Activated naive CD8-positive, alpha-beta T cell (primary cell): ENCODE measurements at regions not wholly inside any gene's neighbourhood (a gene's known extent, or its start where the extent isn't known, plus 50 kb on each side); places are given as distances from the start of the nearest gene placed in this dataset.

Source experiments
- H3K27ac Mint-ChIP-seq: one replicate; pipeline ENCODE4 v1.8.0; 2021; ENCODE audit warnings: mixed read lengths
- H3K27me3 Mint-ChIP-seq: one replicate; pipeline ENCODE4 v1.8.0; 2021; ENCODE audit warnings: mixed read lengths
- H3K36me3 Mint-ChIP-seq: one replicate; pipeline ENCODE4 v1.8.0; 2021; ENCODE audit warnings: mixed read lengths
- H3K4me1 Mint-ChIP-seq: one replicate; pipeline ENCODE4 v1.8.0; 2021; ENCODE audit warnings: low read depth, mixed read lengths
- H3K4me3 Mint-ChIP-seq: one replicate; pipeline ENCODE4 v1.8.0; 2021; ENCODE audit warnings: mild to moderate bottlenecking, mixed read lengths
- H3K9me3 Mint-ChIP-seq: one replicate; pipeline ENCODE4 v1.8.0; 2021; ENCODE audit warnings: low read depth, mixed read lengths

DNA sequence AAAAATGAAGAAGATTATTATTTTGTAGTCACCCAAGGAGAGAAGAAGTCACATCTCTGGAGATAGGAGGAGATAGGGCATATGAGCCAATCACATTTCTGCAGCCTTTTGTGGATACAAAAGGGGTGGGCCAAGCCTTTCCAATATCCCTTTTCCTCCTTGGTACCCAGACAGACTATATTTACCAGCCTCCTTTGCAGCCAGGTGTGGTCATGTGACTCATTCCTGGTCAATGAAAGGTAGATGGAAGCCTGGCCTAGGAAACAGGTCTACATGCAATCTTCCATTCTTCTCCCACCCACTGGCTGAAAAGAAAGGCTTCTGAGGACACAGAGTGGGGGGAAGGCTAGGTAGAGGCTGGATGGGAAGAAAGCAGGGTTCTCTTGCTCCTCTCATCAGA lies 58.1 kb upstream of the ERG start:
- H3K4me3 Mint-ChIP-seq: no peak overlapping the region
- H3K9me3 Mint-ChIP-seq: no peaks in the 10 kb centered on the region
- no peaks in the 10 kb centered on the region for H3K36me3 Mint-ChIP-seq
- H3K27me3 Mint-ChIP-seq: peaks cover 2% of the 10 kb centered on the region
- H3K4me1 Mint-ChIP-seq: no peaks in the 10 kb centered on the region
- H3K27ac Mint-ChIP-seq: no peak overlapping the region

- Mint-ChIP-seq H3K27me3 (peaks cover 5% of the 10 kb centered on the region), H3K9me3 (no peaks in the 10 kb centered on the region), H3K4me3 (no peak overlapping the region), H3K27ac (no peak overlapping the region), H3K36me3 (no peaks in the 10 kb centered on the region), H3K4me1 (no peaks in the 10 kb centered on the region)
Measured at GRCh38 chr21:38561205-38561604, 62.9 kb upstream of the ERG start.

DNA sequence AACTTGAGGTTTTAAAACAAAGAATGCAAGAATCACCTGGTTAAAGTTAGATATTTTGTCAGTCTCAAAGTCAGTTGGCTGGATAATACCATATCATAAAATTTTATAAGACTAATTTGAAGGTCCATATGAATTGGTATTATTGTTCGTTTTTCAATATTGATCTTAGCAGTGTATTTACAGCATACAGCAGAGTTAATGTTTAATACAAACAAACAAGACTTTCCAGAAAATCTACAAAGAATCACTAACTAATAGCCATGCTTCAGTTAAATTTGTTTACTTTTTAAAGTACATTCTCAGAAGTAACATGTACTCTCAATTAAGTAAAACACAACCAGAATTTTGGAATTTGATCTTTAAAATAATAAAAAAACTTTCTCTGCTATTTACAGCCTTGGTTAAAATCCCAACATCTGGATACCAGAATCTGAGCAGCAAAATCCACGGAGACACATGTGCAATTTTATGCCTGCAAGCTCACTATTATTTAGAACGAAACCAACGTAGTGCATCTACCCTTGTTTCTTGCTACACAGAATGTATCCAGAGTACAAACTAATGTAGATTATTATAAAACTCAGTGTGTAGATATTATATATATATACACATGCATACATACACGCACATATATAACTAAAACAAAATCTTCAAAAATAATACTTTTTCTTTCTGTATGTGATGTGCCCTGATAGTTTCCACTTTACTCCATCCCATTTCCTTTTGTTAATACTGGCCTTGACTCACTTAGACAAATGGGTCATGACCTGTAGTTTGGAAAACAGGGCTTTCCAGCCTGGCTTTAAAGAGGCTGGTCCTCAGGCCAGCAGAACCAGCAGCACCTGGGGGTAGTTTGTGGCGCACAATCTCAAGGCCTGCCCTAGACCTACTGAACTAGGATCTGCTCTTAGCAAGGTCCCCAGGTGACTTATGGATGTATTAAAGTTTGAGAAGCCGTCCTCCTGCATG lies 63.6 kb upstream of the ERG start:
- H3K27ac Mint-ChIP-seq: no peak overlapping the region
- H3K4me1 Mint-ChIP-seq: no peaks in the 10 kb centered on the region
- H3K27me3 Mint-ChIP-seq: peaks cover 7% of the 10 kb centered on the region
- no peaks in the 10 kb centered on the region for H3K9me3 Mint-ChIP-seq
- no peaks in the 10 kb centered on the region for H3K36me3 Mint-ChIP-seq
- no peak overlapping the region for H3K4me3 Mint-ChIP-seq

GRCh38 chr21:38567335-38567969 lies 69.2 kb upstream of the ERG start:
- no peak overlapping the region for H3K27ac Mint-ChIP-seq

DNA sequence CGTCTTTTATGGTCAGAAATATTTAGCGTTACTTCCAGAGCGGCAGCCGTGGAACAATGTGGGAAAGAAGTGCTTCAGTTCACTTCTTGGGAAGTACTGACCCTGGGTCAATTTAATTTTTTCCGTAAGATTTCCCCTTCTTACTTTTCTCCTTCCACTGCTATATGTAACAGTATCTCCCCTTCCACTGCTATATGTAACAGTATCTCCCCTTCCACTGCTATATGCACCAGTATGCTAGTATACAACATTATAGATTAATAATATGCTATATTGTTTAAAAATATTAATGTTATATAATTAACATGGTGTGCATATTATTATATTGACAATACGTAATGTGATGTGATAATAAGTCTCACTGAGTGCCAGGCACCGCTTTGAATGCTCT lies 69.7 kb upstream of the ERG start:
- no peaks in the 10 kb centered on the region for H3K36me3 Mint-ChIP-seq
- peaks cover 4% of the 10 kb centered on the region for H3K9me3 Mint-ChIP-seq
- peaks cover 6% of the 10 kb centered on the region for H3K27me3 Mint-ChIP-seq
- H3K27ac Mint-ChIP-seq: no peak overlapping the region
- no peaks in the 10 kb centered on the region for H3K4me1 Mint-ChIP-seq
- H3K4me3 Mint-ChIP-seq: no peak overlapping the region

More at GRCh38 chr21:38567335-38567969, 69.2 kb upstream of the ERG start:
- no peak overlapping the region for H3K4me3 Mint-ChIP-seq
- no peaks in the 10 kb centered on the region for H3K36me3 Mint-ChIP-seq
- peaks cover 4% of the 10 kb centered on the region for H3K9me3 Mint-ChIP-seq
- no peaks in the 10 kb centered on the region for H3K4me1 Mint-ChIP-seq
- H3K27me3 Mint-ChIP-seq: peaks cover 6% of the 10 kb centered on the region

DNA sequence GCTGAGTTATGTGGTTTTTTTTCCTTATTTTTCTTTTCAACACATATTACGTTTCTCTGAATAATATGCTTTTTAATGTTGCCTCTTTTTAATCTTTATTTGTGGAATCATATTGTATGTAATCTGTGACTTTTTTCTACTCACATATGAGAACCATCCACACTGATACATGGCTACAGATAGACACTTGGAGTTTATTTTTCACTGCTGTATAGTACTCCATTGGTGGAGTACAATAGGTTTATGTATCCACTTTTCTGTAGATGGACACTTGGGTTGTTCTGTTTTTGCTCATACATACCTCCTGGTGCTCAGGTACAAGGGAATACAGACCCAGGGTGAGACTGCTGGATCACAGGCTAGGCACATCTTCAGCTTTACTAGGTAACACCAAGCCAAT lies 71.5 kb upstream of the ERG start:
- H3K36me3 Mint-ChIP-seq: no peaks in the 10 kb centered on the region

GRCh38 chr21:38570596-38570995 lies 72.3 kb upstream of the ERG start:
- Mint-ChIP-seq H3K9me3 (peaks cover 4% of the 10 kb centered on the region), H3K27ac (no peak overlapping the region), H3K27me3 (peaks cover 5% of the 10 kb centered on the region), H3K4me3 (no peak overlapping the region), H3K4me1 (no peaks in the 10 kb centered on the region), H3K36me3 (no peaks in the 10 kb centered on the region)

More for the DNA sequence above, 71.5 kb upstream of the ERG start:
- Mint-ChIP-seq H3K27me3 (peaks cover 6% of the 10 kb centered on the region), H3K4me1 (no peaks in the 10 kb centered on the region), H3K27ac (no peak overlapping the region), H3K4me3 (no peak overlapping the region), H3K9me3 (peaks cover 4% of the 10 kb centered on the region)

DNA sequence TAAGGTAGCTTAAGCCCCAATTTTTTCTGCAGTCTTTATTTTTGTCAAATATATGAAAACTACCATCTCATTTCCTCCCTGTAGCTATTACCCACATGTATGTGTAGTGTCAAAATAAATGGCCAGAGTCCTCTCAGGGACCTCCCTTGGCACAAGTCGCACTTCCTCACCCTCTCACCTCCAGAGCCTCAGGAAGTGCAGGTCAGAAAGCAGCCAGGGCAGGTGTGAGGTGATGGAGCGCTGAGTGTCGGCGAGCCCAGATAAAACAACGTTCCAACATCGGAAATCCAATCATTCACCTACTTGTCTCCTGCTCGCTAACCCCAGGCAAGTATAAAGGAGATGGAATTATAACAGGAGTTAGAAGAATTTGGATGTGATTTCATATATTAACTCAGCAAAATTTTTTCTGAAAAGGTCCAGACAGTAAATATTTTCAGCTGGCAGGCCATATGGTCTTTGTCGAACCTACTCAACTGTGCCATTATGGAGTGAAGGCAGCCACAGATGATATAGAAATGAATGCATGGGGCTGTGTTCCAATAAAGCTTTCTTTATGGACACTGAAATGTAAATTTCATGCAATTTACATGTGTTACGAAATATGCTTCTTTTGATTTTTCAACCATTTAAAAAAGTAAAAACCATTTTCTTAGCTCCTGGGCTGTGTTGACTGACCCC lies 76.8 kb upstream of the ERG start:
- Mint-ChIP-seq H3K27me3 (peaks cover 1% of the 10 kb centered on the region), H3K27ac (no peak overlapping the region), H3K4me3 (no peak overlapping the region), H3K36me3 (no peaks in the 10 kb centered on the region), H3K9me3 (no peaks in the 10 kb centered on the region), H3K4me1 (no peaks in the 10 kb centered on the region)

DNA sequence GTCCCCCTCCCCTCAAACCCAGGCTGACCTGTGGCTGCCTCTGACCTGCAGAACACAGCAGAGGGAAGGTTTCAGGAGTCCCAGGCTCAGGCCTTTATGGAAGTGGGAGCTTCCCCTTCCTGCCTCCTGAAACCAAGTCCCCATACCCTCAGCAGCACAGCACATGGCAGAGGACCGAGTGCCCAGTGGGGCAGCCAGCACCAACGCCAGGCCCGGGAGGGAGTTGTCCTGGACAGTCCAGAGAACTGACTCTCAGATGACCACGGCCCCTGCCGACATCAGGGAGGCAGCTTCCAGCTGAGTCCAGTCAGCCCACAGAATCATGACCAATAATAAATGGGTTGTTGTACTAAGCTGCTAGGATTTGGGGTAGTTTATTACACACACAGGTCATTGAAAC lies 79.6 kb upstream of the ERG start:
- no peak overlapping the region for H3K27ac Mint-ChIP-seq
- H3K9me3 Mint-ChIP-seq: no peaks in the 10 kb centered on the region

DNA sequence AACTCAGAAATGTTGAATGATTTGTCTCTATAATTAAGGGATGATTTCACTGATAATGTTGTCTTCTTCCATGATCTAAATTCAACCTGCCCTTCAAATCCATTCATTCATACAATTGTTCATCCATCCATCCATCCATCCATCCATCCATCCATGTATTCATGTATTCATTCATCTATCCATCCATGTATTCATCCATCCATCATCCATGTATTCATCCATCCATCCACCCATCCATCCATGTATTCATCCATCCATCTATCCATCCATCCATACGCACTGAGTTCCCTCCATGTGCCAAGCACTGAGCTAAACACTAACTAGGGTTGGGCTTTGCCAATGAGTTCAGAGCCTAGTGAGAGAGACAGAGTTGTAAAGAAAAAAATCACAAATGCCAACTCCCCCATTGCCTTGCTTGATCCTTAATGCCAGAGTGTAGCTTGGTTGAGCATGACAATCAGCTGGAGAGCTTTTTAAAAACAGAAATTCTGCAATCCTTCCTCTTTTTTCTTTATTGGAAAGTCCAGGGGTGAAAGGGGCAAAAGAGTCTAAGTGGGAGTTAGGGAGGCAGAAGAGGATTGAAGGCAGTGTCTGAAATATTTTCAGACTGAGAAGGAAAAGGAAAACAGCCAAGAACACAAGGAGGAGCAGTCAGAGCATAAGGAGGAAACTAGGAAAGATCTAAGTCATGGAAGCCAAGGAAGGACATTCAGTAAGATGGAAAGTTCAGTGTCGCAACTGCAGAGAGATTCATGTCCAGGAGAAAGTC lies 92.4 kb upstream of the ERG start:
- Mint-ChIP-seq H3K36me3 (no peaks in the 10 kb centered on the region), H3K4me3 (no peak overlapping the region), H3K9me3 (no peaks in the 10 kb centered on the region), H3K4me1 (no peaks in the 10 kb centered on the region), H3K27me3 (peaks cover 6% of the 10 kb centered on the region), H3K27ac (no peak overlapping the region)

More for the DNA sequence above, 79.6 kb upstream of the ERG start:
- Mint-ChIP-seq H3K36me3 (no peaks in the 10 kb centered on the region), H3K27me3 (peaks cover 2% of the 10 kb centered on the region), H3K4me3 (no peak overlapping the region), H3K4me1 (no peaks in the 10 kb centered on the region)

DNA sequence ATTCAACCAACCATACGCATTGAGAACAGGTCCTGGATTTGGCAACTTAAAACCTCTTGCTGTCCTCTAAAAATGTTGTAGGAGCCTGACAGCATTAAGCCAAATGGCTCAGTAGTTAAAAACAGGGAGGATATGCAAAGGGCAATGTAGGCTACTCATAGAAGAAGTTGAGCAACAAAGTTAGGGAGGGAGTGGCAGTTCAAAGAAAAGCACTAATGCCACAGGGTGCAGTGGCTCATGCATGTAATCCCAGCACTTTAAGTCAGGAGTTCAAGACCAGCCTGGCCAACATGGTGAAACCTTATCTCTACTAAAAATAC lies 92.9 kb upstream of the ERG start:
- H3K36me3 Mint-ChIP-seq: no peaks in the 10 kb centered on the region
- H3K4me1 Mint-ChIP-seq: no peaks in the 10 kb centered on the region
- no peak overlapping the region for H3K27ac Mint-ChIP-seq
- H3K27me3 Mint-ChIP-seq: peaks cover 6% of the 10 kb centered on the region
- H3K9me3 Mint-ChIP-seq: no peaks in the 10 kb centered on the region
- no peak overlapping the region for H3K4me3 Mint-ChIP-seq

DNA sequence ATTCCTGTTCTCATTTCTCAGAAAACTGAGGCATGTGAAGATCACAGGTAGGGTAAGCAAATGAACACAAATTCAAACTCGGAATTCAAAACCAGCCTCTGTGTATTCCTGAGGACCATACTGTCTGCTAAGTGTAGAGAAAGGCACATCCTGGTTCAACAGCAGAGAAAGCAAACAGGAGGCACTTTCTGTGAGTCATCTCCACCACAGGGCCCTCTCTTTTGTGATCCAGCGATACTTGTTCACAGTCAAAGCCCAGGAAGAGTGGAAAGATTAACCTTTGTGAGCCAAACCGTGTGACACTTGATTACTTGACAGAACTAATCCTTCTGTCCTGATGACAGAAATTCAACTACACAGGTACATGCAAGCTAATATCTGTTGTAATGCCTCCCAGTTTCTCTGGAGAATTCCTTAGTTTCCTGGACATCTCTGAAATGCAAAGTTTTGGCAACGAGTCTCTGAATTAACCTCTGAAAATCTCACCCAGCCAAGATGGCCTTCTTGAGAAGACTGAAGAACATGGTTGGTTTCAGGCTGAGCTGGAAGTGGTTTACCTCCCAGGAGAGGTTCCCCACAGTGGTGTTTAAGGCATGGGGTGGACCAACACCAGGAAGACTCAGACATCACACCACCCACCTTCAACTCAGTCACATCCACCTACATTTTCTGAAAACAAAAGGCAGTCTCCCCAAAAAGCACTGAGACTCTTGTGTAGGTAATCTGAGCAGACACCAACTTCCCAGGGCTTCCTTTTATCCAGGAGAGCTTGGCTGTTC lies 98.2 kb upstream of the ERG start:
- peaks cover 10% of the 10 kb centered on the region for H3K27me3 Mint-ChIP-seq
- H3K4me3 Mint-ChIP-seq: no peak overlapping the region
- H3K9me3 Mint-ChIP-seq: no peaks in the 10 kb centered on the region
- H3K4me1 Mint-ChIP-seq: no peaks in the 10 kb centered on the region
- no peak overlapping the region for H3K27ac Mint-ChIP-seq
- no peaks in the 10 kb centered on the region for H3K36me3 Mint-ChIP-seq

DNA sequence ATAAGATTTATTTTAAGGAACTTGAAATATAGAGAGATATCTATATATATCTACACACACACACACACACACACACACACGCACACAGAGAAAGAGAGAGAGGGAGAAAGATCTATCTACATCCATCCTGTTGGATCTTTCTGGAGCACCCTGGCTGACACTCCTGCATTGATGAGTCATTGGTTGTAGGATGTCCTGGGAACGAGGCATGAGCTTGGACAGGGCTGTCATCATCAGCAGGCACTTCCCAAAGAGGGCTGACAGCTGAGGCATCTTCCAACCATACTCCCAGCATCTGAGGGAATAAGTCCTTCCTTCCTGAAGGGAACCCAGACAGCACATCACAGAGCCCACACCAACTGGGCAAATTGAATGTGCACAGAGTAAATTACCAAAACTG lies 99.1 kb upstream of the ERG start:
- H3K4me1 Mint-ChIP-seq: no peaks in the 10 kb centered on the region
- H3K27ac Mint-ChIP-seq: no peak overlapping the region
- no peak overlapping the region for H3K4me3 Mint-ChIP-seq
- H3K36me3 Mint-ChIP-seq: no peaks in the 10 kb centered on the region
- H3K9me3 Mint-ChIP-seq: no peaks in the 10 kb centered on the region
- H3K27me3 Mint-ChIP-seq: peaks cover 5% of the 10 kb centered on the region

DNA sequence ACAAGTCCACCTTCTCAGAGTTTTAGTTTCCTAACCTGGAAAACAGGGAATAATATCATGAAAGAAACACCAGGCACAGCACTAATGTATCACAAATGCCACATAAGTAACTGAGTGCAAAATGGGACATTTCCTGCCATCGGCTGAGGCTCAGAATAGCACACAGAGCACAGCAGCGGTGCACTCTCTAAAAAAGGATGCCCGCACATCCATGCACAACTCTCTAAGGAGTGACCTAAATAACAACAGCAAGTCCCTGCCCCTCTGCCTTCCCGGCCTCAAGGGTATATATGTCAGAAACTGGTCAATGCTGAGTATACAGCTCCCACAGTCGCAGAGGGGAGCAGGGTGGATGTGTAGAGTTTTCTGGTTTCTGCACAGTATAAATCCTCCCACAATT lies 100.1 kb upstream of the ERG start:
- Mint-ChIP-seq H3K9me3 (no peaks in the 10 kb centered on the region), H3K36me3 (no peaks in the 10 kb centered on the region), H3K27me3 (peaks cover 5% of the 10 kb centered on the region), H3K4me1 (no peaks in the 10 kb centered on the region), H3K27ac (no peak overlapping the region), H3K4me3 (no peak overlapping the region)
